Colonic mucosa (tissue), 4 donors: ENCODE measurements at regions not wholly inside any gene's neighbourhood (a gene's known extent, or its start where the extent isn't known, plus 50 kb on each side); places are given as distances from the start of the nearest gene placed in this dataset.

ENCODE experiments used
- DNase-seq: peaks from one replicate; pipeline ENCODE4 v3.0.0-alpha.2; 2020
- H3K27ac ChIP-seq: fragments of 200-600 bp; one replicate; pipeline ENCODE4 v1.8.0; 2021
- H3K27me3 ChIP-seq: fragments of 200-600 bp; one replicate; pipeline ENCODE4 v1.8.0; 2021
- H3K36me3 ChIP-seq: fragments of 200-600 bp; one replicate; pipeline ENCODE4 v1.8.0; 2021
- H3K4me1 ChIP-seq: fragments of 200-600 bp; one replicate; pipeline ENCODE4 v1.8.0; 2021; ENCODE audit warnings: mild to moderate bottlenecking
- H3K4me3 ChIP-seq: fragments of 200-600 bp; one replicate; pipeline ENCODE4 v1.8.0; 2021
- H3K9ac ChIP-seq, 2 donors: one replicate each; pipeline ENCODE4 v1.7.0; 2013; ENCODE audit warnings: control low read depth in 2 of 2, low read depth in 2 of 2, low read length in 2 of 2
- H3K9me3 ChIP-seq: fragments of 200-600 bp; one replicate; pipeline ENCODE4 v1.8.0; 2021
- CTCF ChIP-seq: fragments of 200-600 bp; IDR thresholded peaks from one replicate; pipeline ENCODE4 v1.8.0; 2022; ENCODE audit warnings: antibody characterized with exemption, mild to moderate bottlenecking
- intact Hi-C: fragments of 100-400 bp; cut with DNase I; formaldehyde crosslinking; loops from one replicate; pipeline ENCODE4 v1.14.1; 2022
- donor health status: healthy.
- donor health status: DM: no; HTN: no; CAD: no.
- donor health status: DM: no; HTN: no; CAD: no.

- no peak overlapping the region for H3K9ac ChIP-seq
- H3K27ac ChIP-seq = no peak overlapping the region
- DNase-seq = no peak
- no peak overlapping the region for H3K4me3 ChIP-seq
- no peaks in the 10 kb centered on the region for H3K36me3 ChIP-seq
- no peaks in the 10 kb centered on the region for H3K27me3 ChIP-seq
- H3K9me3 ChIP-seq = no peaks in the 10 kb centered on the region
- no peaks in the 10 kb centered on the region for H3K4me1 ChIP-seq
- TF ChIP-seq CTCF = no peak
- intact Hi-C loops = no loop called here
Measured at GRCh38 chr2:8614646-8615045, 67.2 kb upstream of the ID2 start.

- intact Hi-C loops = no loop called here
- Histone ChIP-seq H3K27me3 (no peaks in the 10 kb centered on the region), H3K4me3 (no peak overlapping the region), H3K9ac (no peak overlapping the region), H3K9me3 (no peaks in the 10 kb centered on the region), H3K27ac (no peak overlapping the region), H3K36me3 (no peaks in the 10 kb centered on the region), H3K4me1 (no peaks in the 10 kb centered on the region)
- no peak for DNase-seq
- TF ChIP-seq CTCF = no peak
Measured at GRCh38 chr2:8615252-8615575, 66.6 kb upstream of the ID2 start.

- Histone ChIP-seq H3K27me3 (no peaks in the 10 kb centered on the region), H3K36me3 (no peaks in the 10 kb centered on the region), H3K4me1 (no peaks in the 10 kb centered on the region), H3K9ac (no peak overlapping the region), H3K27ac (no peak overlapping the region), H3K9me3 (no peaks in the 10 kb centered on the region), H3K4me3 (no peak overlapping the region)
- no peak for DNase-seq
- TF ChIP-seq CTCF = no peak
- intact Hi-C loops = no loop called here
Measured at GRCh38 chr2:8615576-8616281, 66.1 kb upstream of the ID2 start.

- H3K9me3 ChIP-seq = no peaks in the 10 kb centered on the region
- no peak for TF ChIP-seq CTCF
- no peak for DNase-seq
- intact Hi-C loops = no loop called here
- no peak overlapping the region for H3K27ac ChIP-seq
- H3K9ac ChIP-seq = no peak overlapping the region
- H3K4me1 ChIP-seq = no peaks in the 10 kb centered on the region
- no peak overlapping the region for H3K4me3 ChIP-seq
- no peaks in the 10 kb centered on the region for H3K36me3 ChIP-seq
- H3K27me3 ChIP-seq = no peaks in the 10 kb centered on the region
Measured at GRCh38 chr2:8617048-8617447, 64.8 kb upstream of the ID2 start.

- no peak overlapping the region for H3K9ac ChIP-seq
- TF ChIP-seq CTCF = no peak
- H3K9me3 ChIP-seq = no peaks in the 10 kb centered on the region
- no peaks in the 10 kb centered on the region for H3K36me3 ChIP-seq
- H3K27me3 ChIP-seq = no peaks in the 10 kb centered on the region
- no peak for DNase-seq
- intact Hi-C loops = no loop called here
- no peak overlapping the region for H3K27ac ChIP-seq
- H3K4me1 ChIP-seq = no peaks in the 10 kb centered on the region
- no peak overlapping the region for H3K4me3 ChIP-seq
Measured at GRCh38 chr2:8617590-8617989, 64.3 kb upstream of the ID2 start.
